Stimulated activated CD8-positive, alpha-beta memory T cell treated with anti-CD3 and anti-CD28 coated beads, Interleukin-4, amount 100 ng/mL, for 48 hours (primary cell): ENCODE measurements at regions not wholly inside any gene's neighbourhood (a gene's known extent, or its start where the extent isn't known, plus 50 kb on each side); places are given as distances from the start of the nearest gene placed in this dataset.

Experiments
- DNase-seq: peaks from one replicate; pipeline ENCODE4 v3.0.0-alpha.2; 2020

DNA sequence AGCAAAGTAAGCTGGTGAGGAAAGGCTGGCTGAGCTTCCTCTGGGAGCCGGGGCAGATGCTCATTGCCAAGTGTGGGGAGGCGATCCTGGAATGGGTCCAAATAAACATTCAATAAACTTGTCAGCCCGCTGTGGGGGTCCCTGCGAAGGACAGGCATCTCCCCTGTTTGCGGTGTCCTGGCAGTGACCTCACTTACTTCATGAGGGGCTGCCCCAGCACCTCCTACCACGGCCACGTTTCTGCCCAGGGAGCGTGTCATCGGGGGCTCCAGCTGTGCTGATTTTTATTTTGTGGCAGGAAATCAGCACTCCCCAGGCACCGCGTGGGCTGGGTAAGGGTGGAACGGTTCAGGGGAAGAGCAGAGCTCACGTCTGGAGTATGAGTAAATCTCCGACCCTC, 493.9 kb upstream of the B3GAT1 start:
- no peak for DNase-seq

DNA sequence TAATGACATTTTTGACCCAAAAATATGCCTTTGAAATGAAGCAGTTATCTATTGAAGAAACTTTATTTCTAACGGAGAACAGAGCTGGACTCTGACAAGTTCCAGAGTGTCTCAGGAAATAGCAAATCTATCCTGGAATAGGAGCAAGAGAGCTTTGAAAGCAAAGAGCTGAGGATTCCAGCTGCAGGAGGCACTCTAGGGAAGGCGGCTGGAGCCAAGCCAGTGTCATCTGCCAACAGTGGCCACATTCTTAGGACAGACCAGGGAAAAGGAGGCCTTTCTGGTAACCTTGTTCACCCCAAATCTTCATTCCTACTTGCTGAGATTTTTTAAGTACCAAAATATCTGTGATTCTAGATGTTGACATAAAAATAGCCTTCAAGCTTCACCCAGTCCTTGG, 493.5 kb upstream of the B3GAT1 start:
- DNase-seq, result no peak

DNA sequence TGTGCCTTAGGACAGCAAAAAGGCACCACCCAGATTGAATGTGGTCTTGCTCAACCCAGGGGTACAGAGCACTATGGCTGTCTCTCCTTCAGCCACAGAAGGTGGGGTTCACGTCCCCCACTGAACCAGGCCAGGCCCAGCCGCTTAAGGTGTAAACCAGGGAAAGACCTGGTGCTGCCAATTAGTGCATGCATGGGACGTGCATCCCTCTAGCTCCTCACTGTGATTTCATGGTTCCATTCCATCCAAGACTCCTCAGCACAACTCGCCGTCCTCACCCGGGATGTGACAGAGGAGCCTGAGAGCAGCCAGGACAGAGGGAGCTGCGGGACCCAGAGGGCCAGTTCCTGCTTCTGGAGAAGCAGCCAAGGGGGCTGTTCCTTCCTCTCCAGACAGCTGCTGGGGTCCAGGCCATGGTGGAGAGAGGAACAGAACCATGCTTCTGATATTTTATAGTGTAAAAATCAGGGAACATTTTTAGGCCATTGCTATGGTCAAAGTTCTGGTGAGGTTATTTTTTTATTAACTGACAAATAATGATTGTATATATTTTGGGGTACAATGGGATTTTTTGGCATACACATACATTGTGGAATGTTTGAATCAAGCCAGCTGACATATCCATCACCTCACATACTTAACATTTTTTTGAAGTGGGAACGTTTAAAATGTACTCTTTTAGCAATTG, 492.2 kb upstream of the B3GAT1 start:
- no peak for DNase-seq

DNA sequence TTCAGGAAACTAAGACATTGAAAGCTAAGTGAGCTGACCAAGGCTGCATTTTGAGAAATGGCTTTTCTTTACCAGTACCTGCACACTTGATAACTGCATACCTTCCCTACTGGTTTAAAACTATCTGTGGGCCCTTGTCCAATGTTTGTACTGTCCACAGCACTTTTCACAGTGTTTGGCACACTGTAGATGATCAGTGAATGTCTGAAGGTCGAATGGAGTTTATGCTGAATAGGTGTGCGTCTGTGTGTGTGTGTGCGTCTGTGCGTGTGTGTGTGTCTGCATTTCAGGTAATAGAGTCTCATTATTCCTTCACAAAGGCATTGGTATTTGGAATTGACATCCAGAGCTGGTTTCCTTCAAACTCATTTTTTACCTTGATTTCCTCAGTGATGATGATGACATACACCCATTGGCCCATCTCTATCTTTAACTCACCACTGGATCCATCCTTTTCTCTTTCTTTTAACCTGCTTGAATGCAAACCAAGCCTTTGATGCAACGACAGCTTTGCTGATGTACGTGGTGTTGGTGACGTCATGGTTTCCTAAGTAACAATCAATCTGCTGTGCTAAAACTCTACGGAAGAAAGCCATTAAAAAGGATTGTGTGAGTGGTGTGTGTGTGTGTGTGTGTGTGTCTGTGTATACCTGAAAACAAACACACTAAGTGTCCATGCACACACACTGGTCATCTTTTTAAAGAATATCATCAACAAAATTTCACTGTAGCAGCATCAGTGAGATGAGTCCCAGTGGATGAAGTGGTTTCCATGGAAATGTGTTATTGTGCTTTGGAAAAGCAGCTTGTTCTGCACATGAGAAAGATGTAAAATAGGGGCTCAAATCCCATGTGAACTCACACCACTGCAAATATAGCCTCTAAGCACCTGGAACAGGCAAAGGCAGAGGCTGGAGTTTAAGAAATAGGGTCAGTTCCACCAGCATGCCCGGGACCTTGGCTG, 490.2 kb upstream of the B3GAT1 start:
- no peak for DNase-seq

DNA sequence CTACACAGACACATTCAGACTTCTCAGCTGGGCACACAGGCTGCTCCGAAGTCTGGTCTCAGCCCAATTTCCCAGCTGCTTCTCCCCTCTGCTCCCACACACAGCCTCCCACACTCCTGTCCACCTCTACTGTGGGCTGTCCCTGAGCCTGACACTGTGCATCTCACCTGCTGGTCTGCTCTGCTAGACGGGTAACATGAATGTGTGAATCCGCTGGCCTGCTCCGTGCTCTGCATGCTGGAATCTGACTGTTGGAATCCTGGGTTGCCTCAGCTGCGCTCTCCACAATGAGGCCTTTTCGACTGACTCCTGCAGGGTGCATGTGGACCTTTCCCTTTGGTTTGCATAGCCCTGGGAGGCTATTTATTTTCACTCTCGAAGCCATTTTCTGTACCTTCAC, 489.5 kb upstream of the B3GAT1 start:
- no peak for DNase-seq

DNA sequence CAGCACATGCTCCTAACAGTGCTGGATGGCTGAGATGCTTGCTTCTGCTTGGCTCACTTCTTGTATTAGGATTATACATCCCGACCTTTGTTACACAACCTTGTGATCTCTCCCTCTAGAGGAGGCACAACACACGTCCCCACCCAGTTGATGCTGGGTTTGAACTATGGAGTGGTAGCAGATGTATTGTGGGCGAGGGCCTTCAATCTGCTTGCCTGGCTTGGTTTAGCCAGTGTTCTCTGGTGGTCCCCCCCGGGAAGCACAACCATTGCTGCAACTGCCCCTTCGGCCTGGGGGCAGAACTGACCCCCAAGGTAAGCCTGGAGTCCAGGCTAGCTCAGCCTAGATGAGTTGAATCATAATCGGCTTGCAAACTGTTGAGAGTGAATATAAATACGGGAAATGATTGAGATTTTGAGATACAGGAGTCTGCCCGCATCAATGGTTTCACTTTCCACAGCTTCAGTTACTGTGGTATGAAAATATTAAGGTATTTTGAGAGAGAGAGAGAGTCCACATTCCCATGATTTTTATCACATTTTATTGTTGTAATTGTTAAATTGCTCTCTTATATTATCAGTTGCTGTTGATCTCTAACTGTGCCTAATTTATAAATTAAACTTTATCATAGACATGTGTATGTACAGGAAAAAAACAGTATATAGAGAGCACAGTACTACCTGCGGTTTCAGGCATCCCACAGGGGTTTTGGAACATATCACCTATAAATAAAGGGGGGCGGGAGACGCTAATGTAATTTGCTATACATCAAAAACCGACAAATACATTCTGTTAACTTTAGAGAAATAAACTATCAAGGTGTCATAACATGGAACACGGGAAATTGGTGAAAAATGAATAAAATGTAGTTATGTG, 482.0 kb upstream of the B3GAT1 start:
- no peak for DNase-seq

DNA sequence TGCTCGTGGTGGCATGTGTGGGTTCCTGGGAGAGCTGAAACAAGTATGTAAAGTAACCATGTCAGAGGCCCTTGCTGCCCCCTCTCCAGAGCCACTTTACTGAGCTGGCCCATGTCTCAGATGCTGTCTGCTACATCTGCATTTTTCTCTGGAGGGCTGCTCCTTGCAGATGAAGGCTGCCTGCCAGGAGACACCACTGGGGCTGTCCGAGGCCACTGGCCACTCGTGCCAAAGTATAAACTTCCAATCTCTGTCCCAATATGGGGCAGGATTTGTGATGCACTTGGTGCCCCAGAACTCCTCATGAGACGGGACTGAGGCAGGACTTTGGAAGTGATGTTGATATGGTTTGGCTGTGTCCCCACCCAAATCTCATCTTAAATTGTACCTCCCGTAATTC, 478.4 kb upstream of the B3GAT1 start:
- DNase-seq, result no peak

DNA sequence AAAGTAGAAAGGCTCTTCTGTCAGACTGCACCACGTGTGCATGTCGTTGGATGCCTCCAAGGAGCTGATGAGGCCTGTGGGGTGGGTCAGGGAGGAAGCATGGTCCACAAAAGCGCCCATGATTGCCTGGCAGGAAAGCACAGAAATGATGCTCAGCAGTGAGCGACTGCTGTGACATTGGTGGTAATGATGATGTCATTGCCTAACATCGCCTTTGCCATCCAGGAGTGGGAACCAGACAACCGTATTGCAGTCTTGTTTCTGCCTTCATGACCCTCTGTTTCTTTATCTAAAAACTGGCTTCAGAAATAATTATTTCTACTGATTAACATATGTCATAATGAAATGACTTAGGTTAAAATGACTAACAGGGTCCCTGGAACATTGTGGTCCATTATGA, 477.8 kb upstream of the B3GAT1 start:
- DNase-seq, result no peak

DNA sequence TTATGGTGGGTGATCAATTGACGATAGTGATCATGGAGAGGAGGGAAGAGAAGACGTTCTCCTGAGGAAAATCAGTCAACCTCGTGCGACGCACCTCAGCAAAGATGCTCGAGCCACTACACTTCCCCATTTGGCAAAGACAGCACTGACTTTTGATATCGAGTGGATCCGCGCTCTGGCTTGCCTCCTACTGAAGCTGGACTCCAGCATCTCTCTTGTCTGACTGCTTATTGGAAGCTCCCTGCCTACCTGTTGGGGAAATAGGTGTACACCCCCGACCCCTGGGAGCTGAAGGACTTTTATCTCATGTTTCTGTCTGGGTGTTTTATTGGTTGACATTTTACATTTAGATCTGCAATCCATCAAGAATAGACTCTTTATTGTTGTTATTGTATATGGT, 476.8 kb upstream of the B3GAT1 start:
- DNase-seq, result no peak

DNA sequence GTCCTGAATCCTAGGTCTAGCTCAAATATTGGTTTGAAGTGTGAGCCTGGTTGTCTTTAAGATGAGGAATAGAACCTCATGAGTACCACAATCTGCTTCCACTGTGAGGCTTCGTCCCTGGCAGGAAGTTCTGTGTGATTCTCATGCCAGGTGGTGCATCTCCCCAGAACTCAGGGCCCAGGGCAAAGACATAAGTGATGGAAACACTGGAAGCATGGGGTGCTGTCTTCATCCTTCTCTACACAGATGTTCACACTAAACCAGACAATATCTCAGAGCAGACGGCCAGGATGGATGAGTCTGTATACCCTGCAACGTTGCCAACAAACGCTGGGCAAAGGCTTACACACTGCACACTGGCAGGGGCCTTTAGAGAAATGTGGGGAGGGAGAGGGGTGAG, 475.9 kb upstream of the B3GAT1 start:
- DNase-seq, result no peak

DNA sequence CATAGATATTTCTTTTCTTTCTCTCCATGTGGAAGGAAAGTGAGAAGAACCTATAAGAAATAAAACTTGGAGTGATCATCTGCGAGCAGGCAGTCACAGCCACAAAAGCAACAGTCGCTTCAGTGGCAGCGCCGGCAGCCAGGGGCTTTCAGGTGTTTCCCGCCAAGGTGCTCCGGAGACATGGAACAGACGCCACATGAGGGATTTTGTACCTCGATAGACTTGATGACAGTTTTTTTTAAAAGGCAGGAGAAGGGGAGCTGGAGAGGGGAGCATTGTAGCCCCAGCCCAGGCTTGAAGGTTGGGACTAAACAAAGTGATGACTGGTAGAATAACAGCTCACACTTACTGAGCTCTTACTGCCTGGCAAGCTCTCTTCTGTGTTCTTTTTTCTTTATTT, 471.4 kb upstream of the B3GAT1 start:
- no peak for DNase-seq

DNA sequence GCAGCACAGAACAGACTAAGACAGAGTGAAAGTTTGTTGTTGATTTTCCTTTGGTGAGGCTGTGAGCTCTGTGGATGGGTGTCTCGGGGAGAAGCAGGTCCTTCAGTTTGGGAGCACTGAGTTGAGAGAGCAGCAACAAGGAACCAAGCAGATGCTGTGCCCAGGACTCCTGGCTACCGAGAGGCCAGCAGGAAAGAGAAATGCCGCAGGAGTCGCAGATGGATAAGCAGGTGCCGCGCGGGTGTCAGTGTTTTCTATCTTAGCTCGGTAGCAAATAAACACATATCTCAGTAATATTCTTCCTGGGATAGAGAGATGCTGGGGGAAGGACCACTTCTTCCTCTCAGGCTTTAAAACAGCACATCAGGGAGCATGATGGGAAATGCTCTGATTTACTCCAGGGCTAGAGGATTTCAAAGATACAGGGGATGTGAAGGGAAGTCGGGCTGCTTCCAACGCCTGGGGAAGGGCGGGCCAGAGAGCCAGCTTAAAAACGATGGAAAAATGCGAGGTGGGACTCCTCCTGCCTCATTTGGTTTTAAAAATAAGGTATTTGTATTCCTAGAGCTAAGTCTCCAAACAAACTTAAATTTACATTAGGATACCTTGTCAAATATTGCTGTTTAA, 470.7 kb upstream of the B3GAT1 start:
- DNase-seq, result no peak

DNA sequence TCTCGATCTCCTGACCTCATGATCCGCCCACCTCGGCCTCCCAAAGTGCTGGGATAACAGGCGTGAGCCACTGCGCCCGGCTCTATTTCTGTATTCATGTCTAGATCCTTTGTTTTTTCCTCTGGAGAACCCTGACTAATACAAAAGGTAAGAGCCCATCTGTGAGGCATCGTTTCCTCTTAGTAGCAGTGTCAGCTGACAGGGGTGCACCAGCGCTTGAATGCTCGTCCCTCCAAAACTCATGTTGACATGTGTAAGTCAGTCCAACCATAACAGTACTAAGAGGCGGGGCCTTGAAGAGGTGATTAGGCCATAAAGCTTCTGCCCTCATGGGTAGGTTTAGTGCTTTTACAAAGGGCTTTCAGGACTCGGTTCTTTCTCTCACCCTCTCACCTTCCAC, 470.1 kb upstream of the B3GAT1 start:
- DNase-seq, result no peak

DNA sequence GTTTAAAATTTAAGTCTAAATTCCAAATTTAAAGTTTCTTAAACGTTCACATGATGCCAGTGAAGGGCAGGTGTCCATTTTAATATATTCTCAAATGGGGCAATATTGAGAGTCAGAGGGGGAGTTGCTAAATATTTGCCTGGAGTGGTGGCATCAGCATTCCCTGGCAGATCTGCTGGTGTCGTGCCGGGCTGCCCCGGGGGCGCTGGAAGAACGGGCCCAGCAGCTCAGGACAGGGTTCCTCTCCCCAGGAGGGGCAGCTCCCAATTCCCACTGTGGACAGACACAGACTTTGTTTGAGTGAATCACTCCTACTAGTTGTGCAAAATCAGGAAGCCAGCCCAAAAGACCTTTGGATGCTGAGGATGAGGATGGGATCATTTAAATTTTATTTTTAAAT, 468.7 kb upstream of the B3GAT1 start:
- DNase-seq, result no peak

DNA sequence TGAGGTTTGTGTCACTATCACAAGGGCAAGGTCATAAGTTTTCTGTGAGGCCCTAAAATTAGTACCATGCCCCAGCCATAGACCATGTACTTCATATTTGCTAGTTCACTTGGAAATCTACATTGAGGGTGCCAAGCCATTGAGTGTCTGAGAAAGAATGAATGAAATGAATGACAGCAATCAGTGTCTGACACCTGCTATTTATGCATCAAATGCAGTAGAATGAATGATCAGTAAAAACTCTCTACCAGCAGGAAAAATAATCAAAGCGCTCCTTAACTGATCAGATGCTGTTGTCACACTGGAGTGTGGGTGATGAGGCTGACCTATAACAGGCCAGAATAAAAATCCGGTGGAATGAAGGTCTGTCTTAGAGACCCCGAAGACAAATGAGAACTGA, 467.9 kb upstream of the B3GAT1 start:
- no peak for DNase-seq

DNA sequence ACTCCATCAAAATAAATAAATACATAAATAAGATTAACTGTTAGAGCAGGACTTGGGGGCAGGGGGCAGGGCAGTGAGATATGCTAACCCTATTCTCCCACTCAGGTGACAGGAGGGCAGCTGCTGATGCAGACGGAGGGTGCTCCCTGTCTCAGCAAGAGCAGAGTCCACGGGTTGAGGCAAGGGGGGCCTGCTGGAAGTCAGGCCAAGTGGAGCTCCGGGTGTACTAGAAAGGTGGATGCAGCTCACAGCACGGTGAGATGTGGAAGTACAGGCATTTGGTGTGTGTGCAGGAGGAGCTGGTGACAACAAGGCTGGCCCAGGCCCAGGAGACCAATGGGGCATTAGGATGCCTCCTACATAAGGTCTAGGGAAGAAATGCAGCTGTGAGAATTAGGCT, 467.3 kb upstream of the B3GAT1 start:
- no peak for DNase-seq

DNA sequence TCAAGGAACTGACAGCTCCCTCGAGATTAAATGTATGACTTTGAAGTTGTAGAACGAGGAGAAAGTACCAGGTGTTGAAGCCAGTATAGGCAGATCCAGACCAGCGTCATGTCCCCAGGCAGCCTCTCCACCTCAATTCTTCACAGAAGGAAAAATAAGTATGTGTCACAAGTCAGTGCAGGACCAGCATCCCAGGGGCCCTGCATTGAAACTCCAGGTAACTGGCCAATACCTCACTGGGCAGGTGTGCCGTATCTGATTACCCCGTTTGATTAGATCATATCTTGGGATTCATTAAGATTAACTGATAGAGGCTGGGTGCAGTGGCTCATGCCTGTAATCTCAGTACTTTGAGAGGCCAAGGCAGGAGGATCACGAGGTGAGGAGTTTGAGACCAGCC, 466.7 kb upstream of the B3GAT1 start:
- no peak for DNase-seq

DNA sequence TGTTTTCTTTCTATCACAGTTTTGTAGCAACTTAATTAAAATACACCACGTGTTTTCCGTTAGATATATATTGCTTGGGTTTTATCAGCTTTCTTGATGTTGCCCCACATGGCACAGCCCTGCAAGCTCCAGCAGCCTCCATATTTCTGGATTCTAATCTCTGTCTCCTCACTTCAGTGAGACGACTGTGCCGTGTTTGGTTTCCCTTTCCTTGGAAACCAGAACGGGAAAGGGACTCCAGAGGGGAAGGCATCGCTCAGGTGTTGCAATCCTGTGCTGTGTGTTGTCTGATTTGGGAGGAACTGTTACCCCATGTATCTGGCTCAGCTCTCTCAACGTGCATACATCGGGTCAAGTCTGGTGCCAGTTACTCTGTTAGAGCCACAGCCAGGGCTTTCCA, 464.2 kb upstream of the B3GAT1 start:
- DNase-seq, result no peak

DNA sequence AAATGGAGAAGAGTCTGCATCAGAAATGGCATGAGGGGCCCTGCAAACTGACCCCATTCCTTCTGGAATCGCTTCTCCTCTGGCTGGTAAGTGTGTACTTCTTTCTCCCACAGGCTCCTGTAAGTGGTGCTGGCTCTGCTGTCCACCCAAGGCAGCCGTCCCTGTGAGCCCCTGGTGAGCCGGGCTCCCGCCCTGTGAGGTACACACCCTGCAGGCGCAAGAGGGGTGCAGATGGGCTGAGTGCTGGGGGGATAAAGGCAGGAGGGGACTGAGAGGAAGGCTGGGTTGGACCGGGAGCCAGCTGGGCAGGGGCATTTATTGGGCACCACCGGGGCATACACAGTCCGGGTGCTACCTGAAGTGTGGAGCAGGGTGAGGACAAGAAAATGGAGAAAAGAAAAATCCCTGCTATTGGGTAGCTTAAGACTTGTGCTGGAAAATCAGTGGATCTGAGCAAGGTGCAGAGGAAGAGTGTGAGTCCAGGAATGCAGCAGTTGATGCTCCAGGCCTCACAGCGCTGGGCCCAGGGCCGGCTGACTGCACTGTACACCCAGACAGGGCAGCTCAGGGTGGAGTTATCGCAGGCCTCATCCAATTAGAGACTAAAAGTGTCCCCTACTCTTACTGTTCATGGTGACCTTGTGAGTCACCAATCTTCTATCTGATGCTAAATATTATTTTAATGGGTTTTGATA, 455.1 kb upstream of the B3GAT1 start:
- DNase-seq, result no peak

DNA sequence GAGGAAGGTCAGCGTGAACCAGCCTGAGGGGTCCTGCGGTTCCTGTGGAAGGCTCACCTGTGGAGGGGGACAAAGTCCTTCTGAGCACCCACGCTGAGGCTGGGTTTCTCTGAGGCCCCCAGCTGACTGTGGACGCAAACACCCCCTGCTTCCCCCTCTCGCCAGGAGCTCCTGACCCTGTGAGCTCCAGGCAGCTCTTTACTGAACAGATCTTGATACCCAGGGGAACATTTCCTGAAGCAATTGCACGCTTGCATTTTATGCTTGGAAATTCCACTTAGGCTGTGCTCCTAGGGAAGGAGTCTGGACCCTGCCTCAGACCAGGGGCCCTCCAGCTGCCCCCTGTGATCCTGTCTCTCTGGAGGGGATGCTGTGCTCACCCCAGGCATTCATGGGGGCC, 454.2 kb upstream of the B3GAT1 start:
- DNase-seq, result no peak

DNA sequence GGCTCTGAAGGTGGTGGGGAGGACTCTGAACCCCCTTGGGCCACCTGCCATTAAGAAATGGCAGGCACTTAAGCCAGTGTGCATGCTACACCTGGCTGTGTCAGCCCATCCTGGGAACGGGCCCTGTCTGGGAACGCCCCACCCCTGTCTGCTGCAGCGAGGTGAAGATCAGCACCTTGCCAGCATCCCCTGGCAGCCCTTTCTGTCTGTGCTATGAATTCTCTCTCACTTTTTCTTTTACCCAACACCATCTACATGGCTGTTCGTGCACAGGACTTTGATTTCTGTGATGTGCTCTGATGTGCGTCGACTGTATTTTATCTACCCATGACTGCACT, 452.9 kb upstream of the B3GAT1 start:
- no peak for DNase-seq

DNA sequence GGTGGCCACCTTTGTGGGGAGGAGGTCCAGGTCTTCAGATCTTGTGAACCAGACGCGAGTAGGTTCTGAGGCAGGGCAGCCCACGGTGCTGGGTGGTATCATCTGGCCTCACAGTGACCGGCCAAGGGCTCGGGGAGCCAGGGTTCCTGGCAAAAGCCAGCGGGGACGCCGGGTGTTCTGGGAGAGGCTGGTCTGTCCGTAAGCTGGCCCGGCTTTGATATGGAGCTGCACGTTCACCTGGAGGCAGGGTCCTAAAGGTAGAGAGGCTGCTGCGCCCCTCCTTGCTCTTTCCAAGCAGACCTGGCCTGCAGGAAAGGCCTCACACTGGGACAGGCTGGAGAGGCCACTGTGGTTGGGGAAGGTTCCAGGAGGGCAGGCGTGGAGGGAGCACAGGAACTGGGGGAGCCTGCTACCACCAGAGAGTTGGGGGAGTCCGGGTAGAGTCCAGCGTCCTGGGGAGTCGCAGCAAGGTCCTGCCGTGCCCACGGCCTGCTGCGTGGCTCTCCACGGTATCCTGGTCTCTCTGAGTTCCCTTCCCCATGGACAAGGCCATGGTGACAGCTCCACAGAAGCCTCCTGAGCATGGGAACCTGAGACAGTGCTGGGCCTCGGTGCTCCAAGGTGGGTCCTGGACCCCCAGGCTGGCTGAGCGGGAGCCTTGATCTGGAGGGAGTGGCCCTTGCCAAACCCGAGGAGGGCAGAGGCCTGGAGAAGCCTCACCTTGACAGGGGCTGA, 452.4 kb upstream of the B3GAT1 start:
- no peak for DNase-seq
